ENCODE measurements at regions not wholly inside any gene's neighbourhood (a gene's known extent, or its start where the extent isn't known, plus 50 kb on each side); places are given as distances from the start of the nearest gene placed in this dataset.

DNA sequence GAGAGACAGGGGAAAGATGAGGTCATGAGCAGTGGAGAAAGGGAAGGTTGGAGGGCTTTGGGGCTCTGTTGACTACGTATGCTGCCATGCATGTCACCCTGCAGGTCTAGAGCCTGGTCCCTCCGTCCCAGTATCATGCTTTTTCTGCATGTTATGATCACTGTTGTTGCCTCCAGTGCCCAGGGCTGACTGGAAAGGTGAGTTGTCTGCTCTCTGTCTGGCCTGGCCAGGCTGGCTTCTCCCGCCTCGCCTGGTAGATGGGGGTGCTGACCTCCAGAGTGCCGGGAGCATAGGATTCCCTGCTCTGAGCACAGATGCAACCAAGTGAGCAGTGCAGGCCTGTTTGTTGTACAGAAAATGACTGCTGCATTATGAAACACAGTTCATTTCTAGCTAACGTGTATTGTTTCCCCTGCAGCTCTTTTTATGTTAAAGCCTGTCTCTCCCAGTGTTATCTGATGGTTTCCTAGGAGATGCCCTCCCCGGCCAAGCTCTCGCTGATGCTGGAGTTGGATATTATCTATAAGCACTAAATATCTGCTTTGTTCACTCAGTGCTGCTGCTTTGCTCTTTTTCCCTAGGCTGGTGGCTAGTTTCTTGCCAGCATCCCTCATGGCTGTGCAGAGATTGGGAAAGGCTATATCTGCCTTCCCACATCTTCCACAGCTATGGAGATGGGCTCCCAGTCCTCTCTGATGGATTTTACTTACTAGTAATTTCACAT is 158.2 kb downstream of the TDRD15 start:
- no peak for DNase-seq (ENCODE audit: low read depth)

- no peak for DNase-seq (ENCODE audit: low read depth)
Observed at GRCh38 chr2:21282515-21282898, 158.7 kb downstream of the TDRD15 start.

- DNase-seq (ENCODE audit: low read depth) = no peak
Observed at GRCh38 chr2:21288299-21288698, 164.5 kb downstream of the TDRD15 start.

DNA sequence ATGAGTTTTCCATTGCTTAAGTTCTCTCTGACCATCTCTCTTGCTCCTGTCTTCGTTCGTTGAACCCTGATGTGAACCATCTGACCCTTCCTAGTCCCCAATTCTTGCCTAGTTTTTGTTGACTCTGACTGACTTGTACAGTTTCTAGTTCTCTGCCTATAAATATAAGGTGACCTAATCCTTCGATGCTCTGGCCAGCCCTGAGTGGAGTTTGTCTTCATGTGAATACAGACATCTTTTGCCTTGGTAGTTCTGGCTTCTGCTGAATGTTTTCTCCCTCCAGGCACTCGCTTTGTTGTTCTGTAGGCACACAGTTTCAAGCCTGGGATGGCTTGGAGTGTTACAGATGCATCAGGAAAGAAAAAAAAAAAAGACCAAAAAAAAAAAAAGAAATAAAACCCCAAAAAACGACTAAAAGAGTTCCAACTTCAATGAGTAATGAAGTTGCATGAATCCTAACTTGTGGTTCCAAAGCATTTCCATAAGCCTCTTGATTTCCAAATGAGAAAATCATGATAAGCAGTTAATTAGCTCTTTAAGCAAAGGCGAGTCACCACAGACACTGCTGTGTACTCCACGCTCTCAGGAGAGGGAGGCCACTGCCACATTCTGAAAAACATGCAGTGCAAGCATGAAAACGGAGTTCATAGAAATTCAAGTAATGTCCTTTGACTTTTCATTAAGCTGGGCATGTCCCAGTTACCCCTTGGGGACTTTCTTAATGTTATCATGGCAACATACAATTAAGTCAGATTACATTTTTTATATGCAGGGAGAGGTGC is 165.2 kb downstream of the TDRD15 start:
- no peak for DNase-seq (ENCODE audit: low read depth)

DNA sequence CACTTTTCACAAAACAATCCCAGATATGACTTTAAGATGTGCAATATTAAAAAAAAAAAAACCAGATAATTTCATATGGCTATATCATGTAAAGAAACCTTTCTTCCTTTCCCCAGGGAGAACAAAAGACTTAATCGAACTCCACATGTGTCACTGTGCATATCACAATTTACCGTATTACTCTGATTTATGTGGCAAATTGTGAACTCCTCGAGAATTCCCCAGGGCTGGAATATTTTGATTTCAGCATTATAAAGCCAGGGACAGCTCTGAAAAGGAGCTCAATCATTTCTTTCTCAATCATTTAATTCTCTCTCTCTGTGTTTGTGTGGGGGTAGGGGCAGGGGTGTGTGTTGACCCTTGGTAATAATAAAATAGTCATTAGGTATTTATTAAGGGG is 165.8 kb downstream of the TDRD15 start:
- no peak for DNase-seq (ENCODE audit: low read depth)

- no peak for DNase-seq (ENCODE audit: low read depth)
Observed at GRCh38 chr2:21289989-21290388, 166.2 kb downstream of the TDRD15 start.

- no peak for DNase-seq (ENCODE audit: low read depth)
Observed at GRCh38 chr2:21291426-21291825, 167.7 kb downstream of the TDRD15 start.

GRCh38 chr2:21294446-21294845 is 170.7 kb downstream of the TDRD15 start:
- DNase-seq (ENCODE audit: low read depth) = no peak

DNA sequence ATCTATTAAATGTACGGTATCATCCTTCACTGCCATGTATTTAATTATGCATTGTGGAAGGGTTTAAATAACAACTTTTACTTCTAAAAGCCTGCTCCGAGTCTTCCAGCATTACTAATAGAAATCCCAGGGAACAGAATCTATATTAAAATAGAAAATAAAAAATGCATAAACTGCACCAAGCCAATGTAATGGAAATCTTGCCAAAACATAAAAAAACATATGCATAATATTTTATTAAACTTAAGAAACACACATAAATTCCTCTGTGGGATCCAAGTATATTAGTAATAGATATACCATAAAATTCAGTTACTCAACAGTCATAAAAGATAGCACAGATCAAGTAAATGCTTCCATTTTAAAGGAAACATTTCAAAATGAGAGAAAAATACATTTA is 175.6 kb downstream of the TDRD15 start:
- no peak for DNase-seq (ENCODE audit: low read depth)

- no peak for DNase-seq (ENCODE audit: low read depth)
Observed at GRCh38 chr2:21301871-21302455, 178.2 kb downstream of the TDRD15 start.

- DNase-seq (ENCODE audit: low read depth) = no peak
Observed at GRCh38 chr2:21303876-21304275, 180.1 kb downstream of the TDRD15 start.

- no peak for DNase-seq (ENCODE audit: low read depth)
Observed at GRCh38 chr2:21305581-21305980, 181.8 kb downstream of the TDRD15 start.

DNA sequence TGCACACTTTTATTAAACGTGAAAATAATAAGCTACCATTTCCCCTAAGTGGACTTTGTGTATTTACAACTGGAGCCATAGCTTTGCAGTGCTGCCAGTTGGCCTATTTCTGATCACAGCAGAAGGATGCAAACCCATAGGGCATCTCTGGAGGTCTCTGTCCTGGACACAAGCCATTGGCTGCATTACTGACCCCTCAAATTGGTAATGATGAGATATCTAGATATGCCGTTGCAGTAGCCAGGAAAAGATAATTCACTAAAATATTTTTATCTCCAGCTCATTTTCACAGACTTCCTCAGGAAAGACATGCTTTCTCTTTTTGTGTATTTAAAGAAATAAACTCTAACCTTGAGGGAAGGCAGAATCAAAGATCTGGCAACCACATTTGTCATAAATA is 182.5 kb downstream of the TDRD15 start:
- DNase-seq (ENCODE audit: low read depth) = no peak

- no peak for DNase-seq (ENCODE audit: low read depth)
Observed at GRCh38 chr2:21307037-21307436, 183.3 kb downstream of the TDRD15 start.

DNA sequence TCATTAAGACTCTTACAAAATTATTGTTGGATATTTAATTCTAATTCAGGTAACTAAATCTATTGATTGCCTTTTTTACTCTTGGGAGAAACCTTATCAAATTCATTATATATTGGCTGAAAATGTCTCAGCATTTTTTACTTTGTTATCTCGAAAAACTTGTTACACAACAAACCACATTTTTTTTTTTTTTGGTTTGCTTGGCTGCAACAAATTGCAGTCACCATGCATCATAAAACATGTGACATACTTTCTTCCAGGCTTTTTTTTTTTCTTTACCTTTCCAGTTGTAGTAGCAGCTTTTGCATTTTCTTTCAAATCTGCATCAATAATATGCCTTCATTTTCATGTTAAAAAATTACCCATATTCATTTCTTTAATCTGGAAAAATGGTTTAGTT is 186.7 kb downstream of the TDRD15 start:
- DNase-seq (ENCODE audit: low read depth) = no peak

DNA sequence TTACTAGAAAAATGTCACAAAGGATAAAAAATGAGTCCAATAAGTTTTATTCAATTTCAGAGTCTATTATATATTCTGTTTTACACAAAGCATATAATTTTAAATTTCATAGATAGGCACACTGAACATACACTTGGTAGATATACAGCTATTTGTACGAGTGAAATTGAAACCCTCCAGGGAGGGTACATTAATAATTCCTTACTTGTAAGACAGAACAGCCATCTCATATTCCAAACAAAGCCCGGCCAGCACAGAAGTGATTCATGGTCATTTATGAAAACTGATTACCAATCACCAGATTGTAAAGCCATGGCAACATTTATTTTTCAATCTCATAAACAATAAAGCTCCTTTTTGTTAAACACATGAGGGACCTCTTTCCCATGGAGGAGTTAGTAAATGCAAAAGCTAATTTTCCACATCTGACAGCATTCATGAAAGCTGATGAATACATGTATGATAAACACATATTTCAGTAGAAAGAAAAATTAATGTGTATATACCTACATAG is 190.6 kb downstream of the TDRD15 start:
- DNase-seq (ENCODE audit: low read depth) = no peak

DNA sequence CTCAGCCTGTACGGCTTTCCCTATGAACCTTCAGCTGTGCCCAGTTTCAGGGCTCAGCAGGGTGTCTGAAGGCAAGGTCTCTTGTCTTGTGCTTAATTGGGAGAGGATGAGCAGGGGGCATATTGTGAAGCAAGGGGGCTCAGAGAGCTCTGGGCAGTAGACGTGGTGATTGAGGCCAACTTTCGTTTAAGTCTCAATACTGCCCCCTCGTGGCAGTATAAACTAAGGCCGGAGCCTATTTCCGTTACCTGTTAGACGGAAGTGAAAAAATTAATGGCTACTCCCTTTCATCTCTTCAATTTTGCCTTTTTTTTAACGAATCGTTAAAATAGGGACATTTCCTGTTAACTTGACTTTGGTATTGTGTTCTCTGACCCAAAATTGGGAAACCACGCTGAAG is 193.4 kb downstream of the TDRD15 start:
- DNase-seq (ENCODE audit: low read depth) = peak; percentile 3

- DNase-seq (ENCODE audit: low read depth) = no peak
Observed at GRCh38 chr2:21318263-21318662, 194.5 kb downstream of the TDRD15 start.

DNA sequence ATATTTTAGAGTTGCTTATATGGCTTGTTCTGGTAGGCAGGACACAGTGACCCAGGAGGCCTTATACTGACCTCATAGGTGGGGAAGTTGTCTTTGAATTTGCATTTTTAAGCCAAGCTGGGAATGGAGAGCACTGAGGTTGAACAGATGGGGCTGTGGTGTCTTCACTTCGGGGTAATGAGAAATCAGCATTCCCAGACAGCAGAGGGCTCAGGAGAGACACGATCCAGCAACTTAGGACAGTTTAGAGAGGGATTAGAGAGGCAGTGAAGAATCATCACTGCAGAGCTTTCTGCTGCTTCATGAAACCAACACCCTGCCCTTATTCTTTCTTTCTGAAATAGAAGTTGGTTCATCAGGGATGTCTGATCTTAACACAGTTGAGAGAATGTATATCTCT is 202.4 kb downstream of the TDRD15 start:
- DNase-seq (ENCODE audit: low read depth) = no peak

GRCh38 chr2:21328177-21328576 is 204.4 kb downstream of the TDRD15 start:
- DNase-seq (ENCODE audit: low read depth) = no peak

GRCh38 chr2:21330786-21331391 is 207.1 kb downstream of the TDRD15 start:
- DNase-seq (ENCODE audit: low read depth) = no peak

DNA sequence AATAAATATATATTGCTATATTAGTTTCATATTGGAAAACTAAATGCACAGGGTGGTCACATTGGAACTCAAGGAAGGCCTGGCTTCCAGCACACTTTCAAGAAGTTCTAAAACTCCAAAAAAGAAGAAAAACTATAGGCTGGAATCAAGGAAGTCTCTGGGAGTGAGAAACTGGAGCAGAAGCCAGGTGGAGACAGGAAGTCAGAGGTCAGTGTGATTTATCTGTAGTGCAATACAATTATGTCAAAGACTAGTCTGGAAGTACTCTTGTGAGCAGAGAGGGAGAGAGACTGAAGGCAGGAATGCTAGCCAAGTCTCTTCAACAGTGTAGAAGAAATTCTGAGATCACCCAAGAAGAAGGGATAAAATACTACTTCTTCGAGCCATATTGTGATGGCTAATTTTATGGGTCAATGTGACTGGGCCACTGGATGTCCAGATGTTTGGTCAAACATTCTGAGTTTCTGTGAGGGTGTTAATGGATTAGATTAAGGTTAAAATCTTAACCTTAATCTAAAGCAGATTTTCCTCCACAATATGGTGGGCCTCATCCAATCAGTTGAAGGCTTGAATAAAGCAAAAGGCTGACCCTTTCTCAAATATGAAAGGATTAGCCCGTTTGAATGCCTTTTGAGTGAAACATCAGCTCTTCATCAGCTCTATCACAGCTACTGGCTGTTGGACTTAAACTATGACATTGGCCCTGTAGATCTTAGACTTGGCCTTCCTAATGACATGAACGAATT is 208.0 kb downstream of the TDRD15 start:
- no peak for DNase-seq (ENCODE audit: low read depth)
